Mucosa of gallbladder (tissue), 1 donor: ENCODE measurements at regions not wholly inside any gene's neighbourhood (a gene's known extent, or its start where the extent isn't known, plus 50 kb on each side); places are given as distances from the start of the nearest gene placed in this dataset.
"Not testable (repeated sequence)": the region's sequence is repeated elsewhere in the genome, so short reads cannot be mapped to it uniquely, and the experiment has no call there.

Source experiments
- DNase-seq: peaks from one replicate; pipeline ENCODE4 v3.0.0-alpha.2; 2020; ENCODE audit warnings: low spot score
- donor health status: DM: no; HTN: no; CAD: no.

GRCh38 chr5:27216367-27216950, 178.1 kb upstream of the CDH9 start:
- no peak for DNase-seq

GRCh38 chr5:27208051-27208450, 169.7 kb upstream of the CDH9 start:
- no peak for DNase-seq

GRCh38 chr5:27191786-27192510, 153.6 kb upstream of the CDH9 start:
- no peak for DNase-seq

GRCh38 chr5:27172693-27173092, 134.3 kb upstream of the CDH9 start:
- DNase-seq: no peak

- DNase-seq: no peak
These were observed 133.4 kb upstream of the CDH9 start for GRCh38 chr5:27171761-27172261.

- DNase-seq: no peak
These were observed 120.4 kb upstream of the CDH9 start for GRCh38 chr5:27158775-27159174.

- DNase-seq: no peak
These were observed 119.8 kb upstream of the CDH9 start for GRCh38 chr5:27158171-27158570.

GRCh38 chr5:27144456-27144855, 106.1 kb upstream of the CDH9 start:
- no peak for DNase-seq

- no peak for DNase-seq
These were observed 102.4 kb upstream of the CDH9 start for GRCh38 chr5:27140831-27141230.

GRCh38 chr5:27130587-27130986, 92.2 kb upstream of the CDH9 start:
- no peak for DNase-seq

GRCh38 chr5:27129926-27130325, 91.5 kb upstream of the CDH9 start:
- DNase-seq: no peak

- DNase-seq: no peak
These were observed 87.5 kb upstream of the CDH9 start for GRCh38 chr5:27125856-27126255.

GRCh38 chr5:27124590-27124989, 86.2 kb upstream of the CDH9 start:
- no peak for DNase-seq

- not testable (repeated sequence) for DNase-seq
These were observed 81.4 kb upstream of the CDH9 start for GRCh38 chr5:27119736-27120321.

GRCh38 chr5:27103486-27103885, 65.1 kb upstream of the CDH9 start:
- DNase-seq: no peak

GRCh38 chr5:27095761-27096160, 57.4 kb upstream of the CDH9 start:
- DNase-seq: not testable (repeated sequence)

GRCh38 chr5:27093279-27093678, 54.9 kb upstream of the CDH9 start:
- DNase-seq: no peak

GRCh38 chr5:27091858-27092257, 53.5 kb upstream of the CDH9 start:
- DNase-seq: no peak

- not testable (repeated sequence) for DNase-seq
These were observed 50.4 kb upstream of the CDH9 start for GRCh38 chr5:27088822-27089221.
